Endodermal cell (in vitro differentiated cells): ENCODE measurements at regions not wholly inside any gene's neighbourhood (a gene's known extent, or its start where the extent isn't known, plus 50 kb on each side); places are given as distances from the start of the nearest gene placed in this dataset.

Source experiments
- DNase-seq: peaks from one replicate; pipeline ENCODE4 v3.0.0-alpha.2; 2017
- H3K27ac ChIP-seq: 2 replicates; pipeline ENCODE4 v1.5.1; 2013; ENCODE audit warnings: mild to moderate bottlenecking, low read depth, low read length, moderate library complexity
- H3K27me3 ChIP-seq: 2 replicates; pipeline ENCODE4 v1.6.1; 2013; ENCODE audit warnings: mild to moderate bottlenecking, low read length, moderate library complexity; ENCODE audit not compliant: insufficient read depth, control insufficient read depth, poor library complexity, severe bottlenecking
- H3K36me3 ChIP-seq: 2 replicates; pipeline ENCODE4 v1.7.0; 2013; ENCODE audit warnings: mild to moderate bottlenecking, low read length, moderate library complexity; ENCODE audit not compliant: control insufficient read depth, insufficient read depth
- H3K4me1 ChIP-seq: one replicate; pipeline ENCODE4 v1.7.0; 2013; ENCODE audit warnings: low read length; ENCODE audit not compliant: control insufficient read depth, insufficient read depth
- H3K4me3 ChIP-seq: 2 replicates; pipeline ENCODE4 v1.5.1; 2013; ENCODE audit warnings: mild to moderate bottlenecking, low read length, moderate library complexity
- H3K9ac ChIP-seq: 2 replicates; pipeline ENCODE4 v1.6.1; 2013; ENCODE audit warnings: mild to moderate bottlenecking, low read length, moderate library complexity; ENCODE audit not compliant: poor library complexity, severe bottlenecking; ENCODE audit errors: extremely low read depth
- H3K9me3 ChIP-seq: 2 replicates; pipeline ENCODE4 v1.6.1; 2013; ENCODE audit warnings: mild to moderate bottlenecking, low read length, moderate library complexity; ENCODE audit not compliant: control insufficient read depth
- H3K27ac Mint-ChIP-seq: 2 replicates; pipeline ENCODE4 v1.8.0; 2020; ENCODE audit warnings: mixed read lengths
- H3K27me3 Mint-ChIP-seq: 2 replicates; pipeline ENCODE4 v1.8.0; 2021; ENCODE audit warnings: mild to moderate bottlenecking, mixed read lengths; ENCODE audit not compliant: insufficient read depth
- H3K36me3 Mint-ChIP-seq: 2 replicates; pipeline ENCODE4 v1.8.0; 2020; ENCODE audit warnings: low read depth, mixed read lengths
- H3K4me1 Mint-ChIP-seq: 2 replicates; pipeline ENCODE4 v1.8.0; 2020; ENCODE audit warnings: mixed read lengths
- H3K4me3 Mint-ChIP-seq: 2 replicates; pipeline ENCODE4 v1.8.0; 2020; ENCODE audit warnings: mild to moderate bottlenecking, moderate library complexity, mixed read lengths
- H3K9me3 Mint-ChIP-seq: 2 replicates; pipeline ENCODE4 v1.8.0; 2020; ENCODE audit warnings: mild to moderate bottlenecking, mixed read lengths
- WGBS, 2 experiments: methylation state at CpG; one replicate each; pipeline versions ENCODE4 v1.1.5 to v1.1.7; 2013; ENCODE audit warnings: missing lambda C conversion rate in 2 of 2, mixed read lengths in 1 of 2; ENCODE audit not compliant: insufficient coverage in 1 of 2, insufficient read length in 1 of 2; 5-methylcytosine and 5-hydroxymethylcytosine counted together
- TF ChIP-seq, protein P1 (sequence below): fragments of 200-600 bp; sonication (generic); conservative IDR thresholded peaks from 2 replicates; pipeline ENCODE4 v1.5.0; 2021; ENCODE audit warnings: antibody characterized with exemption, mild to moderate bottlenecking

DNA sequence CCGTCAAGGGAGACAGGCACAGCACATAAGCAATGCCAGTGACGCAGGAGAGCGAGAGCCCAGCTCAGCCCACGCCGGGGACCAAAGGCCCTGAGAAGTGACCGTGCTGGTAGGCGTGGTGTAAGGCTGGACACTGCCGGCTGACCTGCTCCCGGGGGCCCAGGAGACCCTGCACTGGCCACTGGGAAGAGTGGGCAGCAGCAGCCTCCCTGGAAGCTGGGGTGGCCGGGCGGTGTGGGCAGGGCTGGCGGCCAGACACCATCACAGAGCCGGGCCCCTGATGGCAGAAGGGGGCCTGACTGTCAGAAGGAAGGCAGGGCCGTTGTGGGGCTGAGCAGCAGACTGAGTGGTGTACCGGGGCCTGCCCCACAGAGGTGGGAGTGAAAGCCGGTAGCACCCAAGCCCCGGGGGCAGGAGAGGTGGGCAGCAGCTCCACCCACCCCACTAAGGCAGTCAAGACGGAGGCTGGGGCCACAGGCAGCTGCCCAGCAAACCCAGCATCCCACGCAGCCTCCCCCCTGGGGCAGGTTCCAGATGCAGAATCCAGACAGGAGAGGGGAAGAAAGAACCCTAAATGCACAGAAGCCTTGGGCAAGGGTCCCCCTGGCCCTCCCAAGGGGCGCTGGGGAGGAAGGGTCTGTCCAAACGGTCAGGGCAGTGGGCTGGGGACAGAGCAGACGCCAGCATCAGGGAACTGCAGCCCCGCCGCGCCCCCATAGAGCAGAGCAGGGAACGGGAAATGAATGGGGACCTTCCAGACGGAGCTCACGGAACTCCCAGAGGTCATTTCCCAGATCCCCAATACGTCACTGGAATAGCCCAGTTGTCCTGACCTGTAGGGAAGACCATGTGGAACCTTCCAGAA lies 205.2 kb downstream of the BRD1 start:
- Histone ChIP-seq H3K27ac (no peak overlapping the region), H3K36me3 (no peaks in the 10 kb centered on the region), H3K9me3 (no peaks in the 10 kb centered on the region), H3K4me1 (no peaks in the 10 kb centered on the region), H3K4me3 (no peak overlapping the region), H3K27me3 (no peaks in the 10 kb centered on the region), H3K9ac (no peak overlapping the region)
- WGBS, 2 experiments: 93% methylated on average over 26 to 29 of the region's 29 CpGs
- H3K27ac Mint-ChIP-seq: no peak overlapping the region
- TF ChIP-seq, protein P1, sequence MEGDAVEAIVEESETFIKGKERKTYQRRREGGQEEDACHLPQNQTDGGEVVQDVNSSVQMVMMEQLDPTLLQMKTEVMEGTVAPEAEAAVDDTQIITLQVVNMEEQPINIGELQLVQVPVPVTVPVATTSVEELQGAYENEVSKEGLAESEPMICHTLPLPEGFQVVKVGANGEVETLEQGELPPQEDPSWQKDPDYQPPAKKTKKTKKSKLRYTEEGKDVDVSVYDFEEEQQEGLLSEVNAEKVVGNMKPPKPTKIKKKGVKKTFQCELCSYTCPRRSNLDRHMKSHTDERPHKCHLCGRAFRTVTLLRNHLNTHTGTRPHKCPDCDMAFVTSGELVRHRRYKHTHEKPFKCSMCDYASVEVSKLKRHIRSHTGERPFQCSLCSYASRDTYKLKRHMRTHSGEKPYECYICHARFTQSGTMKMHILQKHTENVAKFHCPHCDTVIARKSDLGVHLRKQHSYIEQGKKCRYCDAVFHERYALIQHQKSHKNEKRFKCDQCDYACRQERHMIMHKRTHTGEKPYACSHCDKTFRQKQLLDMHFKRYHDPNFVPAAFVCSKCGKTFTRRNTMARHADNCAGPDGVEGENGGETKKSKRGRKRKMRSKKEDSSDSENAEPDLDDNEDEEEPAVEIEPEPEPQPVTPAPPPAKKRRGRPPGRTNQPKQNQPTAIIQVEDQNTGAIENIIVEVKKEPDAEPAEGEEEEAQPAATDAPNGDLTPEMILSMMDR: no peak
- H3K36me3 Mint-ChIP-seq: no peaks in the 10 kb centered on the region
- DNase-seq: no peak
- no peaks in the 10 kb centered on the region for H3K4me1 Mint-ChIP-seq
- H3K27me3 Mint-ChIP-seq: no peaks in the 10 kb centered on the region
- H3K4me3 Mint-ChIP-seq: no peak overlapping the region
- no peaks in the 10 kb centered on the region for H3K9me3 Mint-ChIP-seq

DNA sequence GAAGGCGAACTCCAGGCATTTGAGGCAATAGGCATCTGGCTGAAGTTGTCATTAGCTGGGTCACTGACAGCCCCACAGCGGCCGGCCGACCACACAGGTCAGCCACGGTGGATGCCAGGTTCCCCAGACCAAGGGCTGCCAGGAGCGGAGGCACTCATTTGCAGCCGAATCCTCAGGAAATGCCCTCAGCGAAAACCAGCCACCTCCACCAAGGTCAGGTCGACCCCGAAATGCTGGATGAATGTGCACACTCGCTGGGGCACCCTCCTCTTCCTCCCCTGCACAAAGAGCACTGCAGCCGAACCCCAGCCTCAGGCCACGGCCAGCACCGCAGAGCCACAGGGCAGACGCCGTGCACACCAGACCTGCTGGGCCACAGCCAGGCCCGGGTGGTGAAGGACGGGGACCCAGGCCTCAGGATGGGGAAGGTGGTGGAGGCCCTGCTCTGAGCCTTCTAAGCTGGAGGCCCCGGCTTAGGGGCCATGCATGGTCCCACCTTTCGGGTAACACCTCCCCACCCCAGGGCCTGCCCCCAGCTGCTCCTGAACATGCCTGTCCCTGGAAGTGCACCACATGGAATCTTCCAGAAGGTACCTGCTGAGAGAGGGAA lies 206.0 kb downstream of the BRD1 start:
- Histone ChIP-seq H3K27me3 (no peaks in the 10 kb centered on the region), H3K9ac (no peak overlapping the region), H3K4me1 (no peaks in the 10 kb centered on the region), H3K36me3 (no peaks in the 10 kb centered on the region), H3K27ac (no peak overlapping the region), H3K4me3 (no peak overlapping the region), H3K9me3 (no peaks in the 10 kb centered on the region)
- H3K36me3 Mint-ChIP-seq: no peaks in the 10 kb centered on the region
- 89 to 92% methylated on average over 13 to 20 of the region's 20 CpGs for WGBS, 2 experiments
- TF ChIP-seq, protein P1: no peak
- H3K27me3 Mint-ChIP-seq: no peaks in the 10 kb centered on the region
- H3K27ac Mint-ChIP-seq: no peak overlapping the region
- H3K4me3 Mint-ChIP-seq: no peak overlapping the region
- no peak for DNase-seq
- H3K4me1 Mint-ChIP-seq: no peaks in the 10 kb centered on the region
- H3K9me3 Mint-ChIP-seq: no peaks in the 10 kb centered on the region

DNA sequence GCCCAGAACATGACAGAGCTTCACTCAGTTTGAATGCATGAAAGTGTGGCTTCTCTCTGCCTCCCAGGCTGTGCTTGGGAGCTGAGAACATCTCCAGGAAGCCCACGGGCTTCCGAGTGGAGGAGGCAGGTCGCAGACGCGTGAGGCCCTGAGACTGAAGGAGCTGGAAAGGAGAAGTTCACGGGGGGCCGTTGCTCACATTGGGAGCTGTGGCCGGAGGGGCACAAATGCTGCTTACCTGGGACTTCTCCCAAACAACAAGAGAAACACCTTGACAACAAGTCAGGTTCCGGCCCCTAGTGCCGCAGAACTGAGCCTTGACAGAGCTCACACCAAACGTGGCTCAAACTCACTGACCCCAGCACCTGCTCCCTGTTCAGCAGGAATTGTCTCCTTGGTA lies 207.0 kb downstream of the BRD1 start:
- Histone ChIP-seq H3K27ac (no peak overlapping the region), H3K27me3 (no peaks in the 10 kb centered on the region), H3K9me3 (no peaks in the 10 kb centered on the region), H3K4me3 (no peak overlapping the region), H3K9ac (no peak overlapping the region), H3K4me1 (no peaks in the 10 kb centered on the region), H3K36me3 (no peaks in the 10 kb centered on the region)
- Mint-ChIP-seq H3K9me3 (no peaks in the 10 kb centered on the region), H3K4me1 (no peaks in the 10 kb centered on the region), H3K27ac (no peak overlapping the region), H3K36me3 (no peaks in the 10 kb centered on the region), H3K27me3 (no peaks in the 10 kb centered on the region), H3K4me3 (no peak overlapping the region)
- WGBS, 2 experiments: 88 to 94% methylated on average over 10 to 11 of the region's 11 CpGs
- TF ChIP-seq, protein P1: no peak
- no peak for DNase-seq
